ES-I3 (cell line): ENCODE measurements at regions not wholly inside any gene's neighbourhood (a gene's known extent, or its start where the extent isn't known, plus 50 kb on each side); places are given as distances from the start of the nearest gene placed in this dataset.
"Not testable (repeated sequence)": the region's sequence is repeated elsewhere in the genome, so short reads cannot be mapped to it uniquely, and the experiment has no call there.

Source experiments
- H3K36me3 ChIP-seq: 2 replicates; pipeline ENCODE4 v1.6.1; 2013; ENCODE audit warnings: mild to moderate bottlenecking, low read length, control low read depth, moderate library complexity; ENCODE audit not compliant: insufficient read depth
- H3K4me1 ChIP-seq: 2 replicates; pipeline ENCODE4 v1.6.1; 2013; ENCODE audit warnings: mild to moderate bottlenecking, control low read depth, low read length; ENCODE audit not compliant: insufficient read depth
- H3K9ac ChIP-seq: 2 replicates; pipeline ENCODE4 v1.6.1; 2013; ENCODE audit warnings: low read depth, mild to moderate bottlenecking, low read length, moderate library complexity
- H3K9me3 ChIP-seq: 2 replicates; pipeline ENCODE4 v1.6.1; 2013; ENCODE audit warnings: mild to moderate bottlenecking, low read length, moderate library complexity; ENCODE audit not compliant: control insufficient read depth, insufficient read depth

DNA sequence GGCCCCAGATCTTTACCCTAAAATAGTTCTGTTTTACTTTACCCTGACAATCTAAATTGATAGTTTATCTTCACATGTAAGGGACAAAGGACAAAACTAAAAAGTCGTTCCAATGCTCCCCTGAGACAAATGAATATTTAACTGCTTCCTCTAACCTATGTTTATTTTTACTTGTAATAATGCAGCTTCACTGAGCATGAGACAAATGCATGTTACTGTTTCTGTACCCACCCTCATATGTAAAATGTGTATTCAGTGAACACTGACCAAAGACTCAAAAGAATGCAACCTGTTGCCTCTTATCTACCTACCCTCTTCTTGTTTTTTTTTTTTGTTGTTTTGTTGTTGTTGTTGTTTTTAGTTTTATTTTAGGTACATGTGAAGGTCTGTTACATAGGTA, 1570.9 kb upstream of the SLC39A10 start:
- H3K4me1 ChIP-seq, result no peaks in the 10 kb centered on the region
- no peaks in the 10 kb centered on the region for H3K36me3 ChIP-seq
- H3K9ac ChIP-seq, result no peak overlapping the region
- H3K9me3 ChIP-seq, result no peaks in the 10 kb centered on the region

DNA sequence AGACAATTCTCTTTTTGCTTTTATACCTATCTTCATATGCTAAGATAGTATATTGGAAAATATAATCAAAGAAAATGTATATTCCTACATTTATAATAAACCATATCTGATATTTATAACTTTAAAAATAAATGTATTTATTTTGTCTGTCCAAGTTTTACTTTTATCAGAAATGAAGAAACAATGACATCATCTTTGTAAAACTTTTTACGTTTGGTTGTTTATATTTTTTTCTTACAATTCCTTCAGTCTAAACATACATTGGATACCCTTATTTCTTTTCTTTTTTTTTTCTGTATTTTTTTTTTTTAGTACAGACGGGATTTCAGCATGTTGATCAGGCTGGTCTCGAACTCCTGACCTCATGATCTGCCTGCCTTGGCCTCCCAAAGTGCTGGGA, 1577.0 kb upstream of the SLC39A10 start:
- Histone ChIP-seq H3K36me3 (no peaks in the 10 kb centered on the region), H3K4me1 (no peaks in the 10 kb centered on the region), H3K9me3 (no peaks in the 10 kb centered on the region), H3K9ac (no peak overlapping the region)

DNA sequence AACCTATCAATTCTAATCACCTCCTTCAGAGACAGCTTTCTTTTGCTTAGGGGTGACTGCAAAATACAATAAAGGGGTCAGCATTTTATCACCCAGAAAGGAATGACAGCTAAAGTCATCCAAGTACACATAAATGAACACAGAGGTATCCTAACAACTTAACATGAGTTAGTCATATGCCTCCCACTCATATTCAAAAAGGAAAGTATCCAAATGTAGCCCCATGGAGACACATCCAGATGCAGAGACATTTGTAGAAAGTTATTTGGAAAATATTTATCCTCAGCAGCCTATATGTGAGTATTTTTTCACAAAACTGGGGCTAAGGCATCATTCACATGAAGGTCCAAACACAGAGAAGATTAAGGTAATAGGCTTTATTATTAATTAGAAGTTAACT, 1579.7 kb upstream of the SLC39A10 start:
- Histone ChIP-seq H3K9ac (no peak overlapping the region), H3K36me3 (no peaks in the 10 kb centered on the region), H3K9me3 (no peaks in the 10 kb centered on the region), H3K4me1 (no peaks in the 10 kb centered on the region)

DNA sequence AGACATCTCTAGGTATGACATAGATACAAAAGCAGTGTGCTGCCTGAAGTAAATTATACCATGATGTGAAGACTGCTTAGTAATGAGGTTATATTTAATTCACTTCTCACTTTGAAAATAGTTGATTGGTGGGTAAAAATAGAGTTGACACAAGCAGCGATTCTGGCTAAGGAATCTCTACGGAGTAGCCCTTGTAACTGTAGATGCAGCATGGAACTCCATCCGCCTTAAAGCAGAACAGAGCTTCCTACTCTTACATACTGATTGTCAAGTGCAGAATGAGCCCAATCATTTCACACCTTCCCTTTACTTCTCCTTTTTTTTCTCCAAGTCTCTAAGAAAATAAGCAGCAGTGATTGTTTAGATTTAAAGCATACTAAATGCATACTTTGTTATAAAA, 1594.6 kb upstream of the SLC39A10 start:
- Histone ChIP-seq H3K4me1 (no peaks in the 10 kb centered on the region), H3K36me3 (no peaks in the 10 kb centered on the region), H3K9ac (no peak overlapping the region), H3K9me3 (no peaks in the 10 kb centered on the region)

DNA sequence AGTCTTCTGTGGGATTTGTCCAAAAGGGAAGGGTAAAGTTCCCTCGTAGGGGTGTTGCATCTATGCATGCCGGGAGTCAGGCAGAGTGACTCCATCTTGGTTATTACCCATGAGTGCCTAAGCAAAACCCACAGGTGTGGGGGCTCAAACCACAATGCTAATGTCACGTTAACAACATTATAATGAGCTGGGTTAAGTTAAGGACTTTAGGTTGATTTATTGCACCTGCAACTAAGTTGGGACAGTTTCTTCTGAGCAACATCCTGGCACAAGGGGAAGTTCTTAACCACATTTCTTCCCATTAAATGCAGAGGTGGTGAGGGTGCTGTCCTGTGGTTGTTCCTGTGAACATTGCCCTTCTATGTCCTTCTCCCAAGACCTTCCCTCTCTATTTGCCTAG, 1596.8 kb upstream of the SLC39A10 start:
- Histone ChIP-seq H3K9me3 (no peaks in the 10 kb centered on the region), H3K4me1 (no peaks in the 10 kb centered on the region), H3K9ac (no peak overlapping the region), H3K36me3 (no peaks in the 10 kb centered on the region)

DNA sequence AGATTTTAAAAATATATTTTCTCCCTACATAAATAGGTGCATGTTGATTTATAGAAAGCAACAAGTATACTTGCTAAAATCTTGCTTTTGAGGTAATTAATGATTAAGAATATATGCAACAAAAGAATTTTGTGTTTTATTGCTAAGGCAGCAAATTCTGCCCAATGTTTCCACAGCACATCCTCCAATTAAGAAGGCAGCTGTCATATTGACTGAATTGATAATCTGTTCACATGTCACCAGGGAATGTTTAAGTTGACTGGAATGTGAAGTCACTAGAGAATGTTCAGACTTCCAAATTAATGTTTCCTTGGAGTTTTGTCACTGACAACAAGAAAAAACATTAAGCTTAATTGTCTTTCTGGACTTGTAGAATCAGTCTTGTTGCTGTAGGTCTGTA, 1602.7 kb upstream of the SLC39A10 start:
- H3K4me1 ChIP-seq, result no peaks in the 10 kb centered on the region
- H3K9ac ChIP-seq, result no peak overlapping the region
- H3K9me3 ChIP-seq, result no peaks in the 10 kb centered on the region
- H3K36me3 ChIP-seq, result no peaks in the 10 kb centered on the region

- Histone ChIP-seq H3K9me3 (no peaks in the 10 kb centered on the region), H3K4me1 (no peaks in the 10 kb centered on the region), H3K9ac (no peak overlapping the region), H3K36me3 (no peaks in the 10 kb centered on the region)
Observed at GRCh38 chr2:194044321-194044720, 1612.7 kb upstream of the SLC39A10 start.

- not testable (repeated sequence) for H3K36me3 ChIP-seq, H3K9ac ChIP-seq, H3K9me3 ChIP-seq, H3K4me1 ChIP-seq
Observed at GRCh38 chr2:194021130-194021529, 1635.9 kb upstream of the SLC39A10 start.

DNA sequence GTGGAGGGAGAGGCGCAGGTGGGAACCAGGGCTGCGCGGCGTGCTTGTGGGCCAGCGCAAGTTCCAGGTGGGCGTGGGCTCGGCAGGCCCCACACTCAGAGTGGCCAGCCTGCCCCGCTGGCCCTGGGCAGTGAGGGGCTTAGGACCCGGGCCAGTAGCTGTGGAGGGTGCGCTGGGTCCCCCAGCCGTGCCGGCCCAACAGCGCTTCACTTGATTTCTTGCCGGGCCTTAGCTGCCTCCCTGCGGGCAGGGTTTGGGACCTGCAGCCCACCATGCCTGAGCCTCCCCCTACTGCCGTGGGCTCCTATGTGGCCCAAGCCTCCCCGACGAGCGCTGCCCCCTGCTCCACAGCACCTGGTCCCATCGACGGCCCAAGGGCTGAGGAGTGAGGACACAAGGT, 1636.9 kb upstream of the SLC39A10 start:
- Histone ChIP-seq H3K9me3 (no peaks in the 10 kb centered on the region), H3K4me1 (no peaks in the 10 kb centered on the region), H3K9ac (no peak overlapping the region), H3K36me3 (no peaks in the 10 kb centered on the region)

DNA sequence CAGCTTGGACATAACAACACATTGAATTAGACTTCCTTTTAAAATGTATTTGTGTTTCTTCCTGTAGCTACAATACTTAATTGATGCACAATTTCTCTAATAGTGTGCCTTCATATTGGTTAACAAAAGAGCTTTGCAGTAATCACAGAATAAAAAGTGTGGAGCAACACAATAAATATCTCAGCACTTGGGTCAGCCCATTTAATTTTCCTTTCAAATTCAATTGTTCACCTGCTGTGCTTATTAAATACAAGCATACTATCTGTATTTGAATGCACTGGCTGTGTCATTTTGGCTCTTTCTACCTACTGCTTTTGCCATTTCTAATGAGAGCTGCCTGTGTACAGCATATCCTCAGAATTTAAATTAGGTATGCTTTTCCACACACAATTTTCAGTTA, 1641.3 kb upstream of the SLC39A10 start:
- Histone ChIP-seq H3K9me3 (no peaks in the 10 kb centered on the region), H3K36me3 (no peaks in the 10 kb centered on the region), H3K9ac (no peak overlapping the region), H3K4me1 (no peaks in the 10 kb centered on the region)

- H3K9me3 ChIP-seq, result no peaks in the 10 kb centered on the region
- H3K9ac ChIP-seq, result no peak overlapping the region
Observed at GRCh38 chr2:194014639-194015038, 1642.4 kb upstream of the SLC39A10 start.

DNA sequence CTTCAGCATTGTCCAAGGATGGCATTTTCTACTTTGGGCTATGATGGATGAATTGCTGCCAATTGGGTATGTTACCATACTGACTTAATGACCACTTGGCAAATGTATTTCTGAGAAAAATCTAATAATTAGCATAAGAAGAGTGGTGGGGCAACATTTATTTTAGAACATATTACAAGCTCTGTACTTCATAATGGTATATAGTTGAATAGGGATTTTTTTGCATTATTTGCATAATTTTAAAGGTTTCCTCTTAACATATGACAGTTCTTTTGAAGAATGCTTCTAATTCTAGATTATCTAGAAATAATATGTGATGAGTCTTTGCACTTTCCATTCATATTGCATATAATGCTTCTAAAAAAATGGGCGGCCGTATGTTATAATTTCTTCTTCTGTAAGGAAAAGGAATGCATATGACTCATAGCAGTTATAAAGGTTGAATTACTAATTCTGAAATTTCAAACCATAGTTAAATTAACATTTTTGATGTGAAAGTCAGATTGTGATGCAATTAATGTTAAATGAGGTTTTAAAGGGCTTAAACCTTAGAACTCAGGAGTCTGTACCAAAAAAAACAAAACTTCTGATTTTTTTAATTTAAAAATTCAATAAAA, 1652.3 kb upstream of the SLC39A10 start:
- Histone ChIP-seq H3K36me3 (no peaks in the 10 kb centered on the region), H3K9me3 (no peaks in the 10 kb centered on the region; the same call in 1 of the 2 replicates), H3K4me1 (no peaks in the 10 kb centered on the region), H3K9ac (no peak overlapping the region)

More at GRCh38 chr2:194014639-194015038, 1642.4 kb upstream of the SLC39A10 start:
- Histone ChIP-seq H3K36me3 (no peaks in the 10 kb centered on the region), H3K4me1 (no peaks in the 10 kb centered on the region)

GRCh38 chr2:194003911-194004310, 1653.1 kb upstream of the SLC39A10 start:
- H3K9ac ChIP-seq, result no peak overlapping the region
- no peaks in the 10 kb centered on the region for H3K36me3 ChIP-seq
- no peaks in the 10 kb centered on the region; the same call in 1 of the 2 replicates for H3K9me3 ChIP-seq
- H3K4me1 ChIP-seq, result no peaks in the 10 kb centered on the region

DNA sequence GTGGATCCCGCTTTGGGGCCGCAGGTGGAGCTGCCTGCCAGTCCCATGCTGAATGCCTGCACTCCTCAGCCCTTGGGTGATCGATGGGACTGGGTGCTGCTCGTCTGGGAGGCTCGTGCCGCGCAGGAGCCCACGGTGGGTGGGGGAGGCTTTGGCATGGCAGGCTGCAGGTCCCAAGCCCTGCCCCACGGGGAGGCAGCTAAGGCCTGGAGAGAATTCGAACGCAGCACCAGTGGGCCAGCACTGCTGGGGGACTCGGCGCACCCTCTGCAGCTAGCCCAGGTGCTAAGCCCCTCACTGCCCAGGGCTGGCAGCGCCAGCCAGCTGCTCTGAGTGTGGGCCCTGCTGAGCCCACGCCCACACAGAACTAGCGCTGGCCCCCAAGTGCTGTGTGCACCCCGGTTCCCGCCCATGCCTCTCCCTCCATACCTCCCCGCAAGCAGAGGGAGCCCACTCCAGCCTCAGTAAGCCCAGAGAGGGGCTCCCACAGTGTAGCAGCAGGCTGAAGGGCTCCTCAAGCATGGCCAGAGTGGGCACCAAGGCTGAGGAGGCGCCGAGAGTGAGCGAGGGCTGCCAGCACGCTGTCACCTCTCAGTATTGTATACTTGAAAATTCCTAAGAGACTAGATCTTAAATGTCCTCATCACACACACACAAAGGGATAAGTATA, 1654.2 kb upstream of the SLC39A10 start:
- Histone ChIP-seq H3K9ac (no peak overlapping the region), H3K4me1 (no peaks in the 10 kb centered on the region), H3K36me3 (no peaks in the 10 kb centered on the region), H3K9me3 (no peaks in the 10 kb centered on the region; the same call in 1 of the 2 replicates)

- Histone ChIP-seq H3K4me1 (no peaks in the 10 kb centered on the region), H3K9ac (no peak overlapping the region), H3K9me3 (no peaks in the 10 kb centered on the region), H3K36me3 (no peaks in the 10 kb centered on the region)
Observed at GRCh38 chr2:193990868-193991267, 1666.2 kb upstream of the SLC39A10 start.
